Tongue (tissue), 1 donor: ENCODE measurements at regions not wholly inside any gene's neighbourhood (a gene's known extent, or its start where the extent isn't known, plus 50 kb on each side); places are given as distances from the start of the nearest gene placed in this dataset.
A peak's percentile ranks its signal among the peaks of the same experiment; 100 is the strongest.

Experiments used
- DNase-seq: peaks from one replicate; pipeline ENCODE4 v3.0.0-alpha.2; 2015

DNA sequence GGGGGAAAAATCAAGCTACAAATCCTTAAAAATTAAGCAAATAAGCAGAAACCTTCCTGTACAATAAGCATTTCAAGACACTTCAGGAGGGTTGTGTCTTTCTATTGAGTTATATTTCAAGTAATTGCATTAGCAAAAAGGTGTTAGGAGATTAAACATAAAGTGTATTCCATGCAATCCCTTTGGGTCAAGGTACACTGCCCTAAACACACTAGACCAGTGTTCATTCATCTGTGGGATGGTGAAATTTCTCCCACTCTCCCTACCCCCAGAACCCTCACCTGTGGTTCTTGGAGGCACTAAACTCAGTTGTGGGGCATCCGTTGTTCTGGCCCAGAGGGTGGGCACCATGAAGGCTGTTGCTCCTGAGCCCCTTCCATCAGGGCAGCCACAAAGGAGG is 205.1 kb upstream of the SGK1 start:
- no peak for DNase-seq

DNA sequence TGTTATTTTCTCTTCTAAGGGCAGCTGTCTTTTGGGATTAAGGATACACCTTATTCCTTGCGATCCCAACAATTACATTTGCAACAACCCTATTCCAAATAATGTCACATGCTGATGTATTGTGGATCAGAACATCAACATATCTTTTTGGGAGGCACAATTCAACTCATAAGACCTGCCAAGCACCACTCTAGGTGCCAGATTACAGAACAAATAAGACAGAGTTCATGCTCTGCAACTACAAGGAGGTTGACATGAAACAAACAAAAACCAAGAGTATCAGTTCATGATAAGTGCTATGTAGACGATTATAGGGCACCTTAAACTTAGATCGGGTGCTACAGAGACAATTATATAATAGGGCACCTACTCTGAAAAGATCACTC is 203.2 kb upstream of the SGK1 start:
- no peak for DNase-seq

DNA sequence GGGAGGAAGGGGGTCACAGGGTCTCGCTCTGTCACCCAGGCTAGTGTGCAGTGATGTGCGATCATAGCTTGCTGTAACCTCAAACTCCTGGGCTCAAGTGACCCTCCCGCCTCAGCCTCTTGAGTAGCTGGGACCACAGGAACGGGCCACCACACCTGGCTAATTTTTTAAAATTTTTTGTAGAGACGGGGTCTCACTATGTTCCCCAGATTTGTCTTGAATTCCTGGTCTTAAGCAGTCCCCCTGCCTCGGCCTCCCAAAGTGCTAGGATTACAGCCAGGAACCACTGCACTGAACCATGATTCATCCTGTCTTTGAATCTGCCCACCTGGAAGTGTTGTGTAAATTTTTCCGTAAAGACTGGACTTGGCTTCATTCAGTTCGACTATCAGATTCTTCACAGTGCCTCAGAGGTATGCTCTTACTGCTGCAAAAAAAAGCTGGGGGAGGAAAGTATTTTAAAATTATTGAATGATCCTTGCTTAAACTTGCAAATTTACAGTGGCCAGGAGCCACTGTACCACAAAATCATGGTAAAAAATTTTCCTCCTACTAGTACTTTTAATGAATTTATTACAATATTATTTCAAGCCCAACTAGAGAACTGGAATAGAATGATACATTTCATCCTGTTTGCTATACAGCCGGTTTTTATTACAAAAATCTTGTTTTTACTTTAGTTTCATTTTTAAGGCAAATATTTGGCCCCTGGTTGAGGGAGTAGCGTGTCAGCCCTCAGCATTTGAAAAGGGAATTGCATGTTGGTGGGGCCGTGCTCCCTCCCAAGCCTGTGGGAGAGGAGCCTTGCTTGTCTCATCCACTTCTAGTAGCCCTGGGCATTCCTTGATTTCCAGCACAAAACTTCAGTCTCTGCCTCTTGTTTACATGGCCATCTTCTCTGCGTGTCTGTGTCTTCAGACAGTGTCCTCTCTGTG is 202.5 kb upstream of the SGK1 start:
- peak; percentile 55 for DNase-seq

DNA sequence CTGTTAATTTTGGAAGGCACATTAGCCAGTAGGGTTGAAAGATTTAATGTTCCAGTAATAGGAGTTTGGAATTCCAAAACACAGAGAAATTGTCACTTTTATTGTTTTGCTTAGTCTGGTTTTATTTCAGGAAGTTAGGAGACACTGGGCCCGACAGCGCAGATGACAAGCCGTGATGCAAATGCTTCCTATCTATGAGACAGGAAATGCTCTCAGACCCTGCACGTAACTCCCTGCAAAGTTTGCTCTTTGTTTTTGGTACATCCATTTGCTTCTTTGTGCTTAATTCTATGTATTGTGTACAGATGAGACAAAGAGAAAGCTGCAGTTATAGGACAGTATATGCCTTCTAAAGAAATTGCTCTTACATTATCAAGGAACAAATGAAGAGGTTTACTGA is 201.6 kb upstream of the SGK1 start:
- DNase-seq: peak; percentile 26

DNA sequence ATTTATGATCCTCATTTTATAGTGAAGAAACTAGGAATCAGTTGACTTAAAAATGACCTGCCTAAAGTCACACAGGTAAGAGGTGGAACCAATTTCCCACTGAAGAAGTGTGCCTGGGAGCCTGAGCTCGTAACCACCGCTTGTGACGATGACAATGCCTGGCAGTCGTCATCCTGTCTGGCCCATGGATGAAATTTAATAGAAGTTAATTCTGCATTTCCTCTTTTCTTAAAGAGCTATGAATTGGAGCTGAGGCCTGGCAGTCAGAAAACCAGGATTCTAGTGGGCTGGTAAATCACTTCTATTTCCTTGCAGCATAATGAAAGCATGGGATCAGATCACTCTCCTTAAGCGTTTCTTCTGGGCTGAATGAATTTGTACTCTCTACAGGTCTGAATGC is 200.0 kb upstream of the SGK1 start:
- DNase-seq: no peak

DNA sequence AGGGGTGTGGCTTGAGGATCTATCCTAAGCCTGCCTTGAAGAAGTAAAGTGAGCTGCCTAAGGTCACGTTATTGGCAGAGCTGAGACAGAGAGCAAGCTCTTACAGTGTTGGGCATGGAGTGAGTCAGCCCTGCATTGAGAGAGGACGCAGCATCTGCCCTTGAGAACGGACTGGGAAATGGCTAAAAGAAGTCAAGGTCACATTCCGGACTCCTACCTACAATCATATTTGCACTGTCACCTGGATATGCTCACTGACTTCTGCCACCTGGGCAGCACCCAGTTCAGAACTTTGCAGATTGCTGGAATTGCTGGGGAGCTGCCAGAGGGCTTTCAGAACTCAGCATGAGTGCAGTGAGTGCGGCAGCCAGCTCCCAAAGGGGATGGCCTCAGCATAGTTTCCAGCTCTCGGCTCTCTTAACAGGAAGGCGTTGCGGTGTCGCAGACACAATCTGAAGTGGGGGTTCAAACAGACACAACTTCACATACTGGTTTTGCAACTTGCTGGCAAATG is 199.3 kb upstream of the SGK1 start:
- peak; percentile 58 for DNase-seq

DNA sequence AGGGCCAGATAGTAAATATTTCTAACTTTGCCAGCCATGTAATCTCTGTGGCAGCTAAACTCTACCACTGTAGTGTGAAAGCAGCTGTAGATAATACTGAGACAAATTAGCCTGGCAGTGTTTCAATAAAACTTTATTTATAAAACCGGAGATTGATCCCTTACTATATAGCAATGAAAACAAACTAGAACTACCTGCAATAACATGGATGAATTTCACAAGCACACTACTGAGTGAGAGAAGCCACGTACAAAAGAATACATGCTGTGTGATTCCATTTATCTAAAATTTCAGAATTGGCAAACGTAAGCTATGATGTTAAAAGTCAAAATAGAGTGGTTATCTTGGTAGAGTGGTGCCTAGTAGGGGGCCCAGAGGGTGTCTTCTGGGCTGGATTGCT is 198.7 kb upstream of the SGK1 start:
- no peak for DNase-seq

DNA sequence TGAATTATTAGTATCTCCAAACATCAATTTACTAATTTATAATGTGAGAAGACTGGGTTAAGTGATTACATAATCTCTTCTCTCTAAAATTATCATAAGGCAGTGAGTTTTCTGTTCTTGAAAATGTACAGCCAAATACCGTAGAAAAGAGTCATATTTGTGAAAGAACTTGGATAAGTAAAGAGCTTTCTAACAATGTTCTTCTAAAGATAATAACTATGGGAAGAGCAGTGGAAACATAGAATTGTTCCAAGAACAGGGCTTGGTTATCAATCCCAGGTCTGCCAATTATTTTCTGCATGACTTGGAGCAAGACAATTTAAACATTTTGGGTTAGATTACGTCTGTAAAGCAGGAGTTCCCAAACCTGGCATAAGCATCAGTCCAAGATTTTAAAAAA is 198.1 kb upstream of the SGK1 start:
- no peak for DNase-seq

DNA sequence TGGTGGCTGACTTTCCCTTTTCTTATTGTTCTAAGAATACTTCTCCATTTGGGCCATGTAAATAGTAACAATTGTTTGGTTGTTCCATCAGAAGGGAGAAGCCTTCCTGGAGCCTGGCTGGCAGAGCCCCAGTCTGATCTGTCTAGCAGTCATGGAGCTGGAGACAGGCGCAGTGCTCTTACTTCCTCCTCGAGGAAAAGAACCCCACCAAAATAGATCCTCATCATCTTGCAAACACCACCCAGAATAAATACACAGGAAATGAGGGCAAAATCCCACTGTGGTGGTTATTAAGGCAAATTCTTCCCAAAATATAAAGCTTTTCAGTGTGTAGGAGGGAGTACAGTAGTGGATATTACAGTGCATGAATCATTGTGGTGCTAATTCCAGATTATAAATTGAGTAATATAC is 195.1 kb upstream of the SGK1 start:
- no peak for DNase-seq

DNA sequence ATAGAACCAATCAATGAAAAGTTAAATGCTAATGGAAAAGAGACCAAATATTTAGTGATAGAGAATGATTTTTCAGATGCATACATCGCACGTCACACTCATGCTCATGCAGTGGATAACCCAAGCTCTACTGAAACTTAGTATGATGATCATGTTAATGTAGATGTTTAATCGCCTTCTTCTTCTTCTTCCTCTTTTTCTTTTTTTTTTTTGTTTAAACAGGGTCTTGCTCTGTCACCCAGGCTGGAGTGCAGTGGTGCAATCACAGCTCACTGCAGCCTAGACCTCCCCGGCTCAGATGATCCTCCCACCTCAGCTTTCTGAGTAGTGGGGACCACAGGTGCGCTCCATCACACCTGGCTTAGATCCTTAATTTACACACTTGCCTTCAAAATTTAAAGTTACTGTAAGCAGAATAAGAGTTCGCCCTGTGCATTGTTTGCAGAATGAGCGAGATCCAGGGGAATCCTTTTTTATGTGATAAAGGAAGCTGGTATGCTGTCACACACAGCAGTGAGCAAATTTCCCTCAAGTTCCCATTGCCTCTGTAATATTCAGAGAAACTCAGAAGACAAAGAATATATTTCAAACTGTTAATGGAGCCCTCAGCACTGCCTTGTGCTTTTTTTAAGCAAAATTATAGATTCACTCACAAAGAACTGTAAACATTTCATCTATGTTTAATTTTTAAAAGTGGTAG is 194.2 kb upstream of the SGK1 start:
- no peak for DNase-seq

DNA sequence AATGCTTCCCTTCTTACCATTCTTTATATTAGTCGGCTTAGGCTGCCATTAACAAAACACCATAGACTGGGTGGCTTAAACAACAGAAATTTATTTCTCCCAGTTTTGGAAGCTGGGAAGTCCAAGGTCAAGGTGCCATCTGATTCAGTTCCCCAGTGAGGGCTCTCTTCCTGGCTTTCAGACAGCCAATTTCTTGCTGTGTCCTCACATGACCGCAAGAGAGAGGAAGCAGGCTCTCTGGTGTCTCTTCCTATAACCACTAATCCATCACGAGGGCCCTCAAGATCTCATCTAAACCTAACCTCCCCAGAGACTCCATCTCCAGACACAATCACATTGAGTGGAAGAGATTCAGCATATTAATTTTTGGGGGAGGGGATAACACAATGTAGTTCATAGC is 193.0 kb upstream of the SGK1 start:
- DNase-seq: no peak

DNA sequence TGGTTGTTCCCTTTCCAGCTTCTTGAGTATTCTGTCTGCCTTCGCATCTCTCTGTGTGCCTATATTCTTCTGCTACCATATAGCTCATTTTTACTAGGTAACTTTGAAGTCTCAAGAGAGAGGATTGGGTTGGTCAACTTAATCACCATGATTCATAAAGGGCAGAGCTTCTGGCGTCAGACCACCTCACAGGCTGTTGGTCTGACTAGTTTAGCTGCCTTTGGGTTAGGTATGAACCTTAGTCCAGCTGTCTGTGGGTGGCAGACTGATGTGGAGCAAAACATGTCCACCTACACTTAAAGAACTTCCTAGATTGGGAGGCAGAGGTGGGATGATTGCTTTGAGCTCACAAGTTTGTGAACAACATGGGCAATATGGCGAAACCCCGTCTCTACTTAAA is 192.2 kb upstream of the SGK1 start:
- no peak for DNase-seq

DNA sequence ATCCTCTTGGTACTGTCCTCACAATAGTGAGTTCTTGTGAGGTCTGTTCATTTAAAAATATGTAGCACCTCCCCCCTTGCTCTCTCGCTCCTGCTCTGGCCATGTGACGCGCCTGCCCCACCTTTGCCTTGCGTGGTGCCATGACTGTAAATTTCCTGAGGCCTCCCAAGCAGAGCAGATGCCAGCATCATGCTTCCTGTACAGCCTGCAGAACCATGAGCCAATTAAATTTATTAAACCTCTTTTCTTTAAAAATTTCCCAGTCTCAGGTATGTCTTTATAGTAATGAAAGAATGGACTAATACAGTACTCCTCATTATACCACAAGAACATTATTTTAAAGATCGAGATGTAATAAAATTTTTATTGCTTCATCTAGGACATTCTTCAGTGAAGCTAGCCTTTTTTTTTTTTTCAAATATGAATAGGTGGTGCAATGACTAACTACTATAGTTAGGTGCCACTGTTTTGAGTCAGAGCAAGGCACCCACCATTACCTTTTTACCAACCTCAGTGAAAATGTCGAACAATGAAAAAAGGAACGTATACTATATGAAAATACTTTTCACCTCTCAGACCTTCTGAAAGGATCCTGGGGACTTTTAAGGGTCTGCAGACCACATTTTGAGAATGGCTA is 191.1 kb upstream of the SGK1 start:
- no peak for DNase-seq

DNA sequence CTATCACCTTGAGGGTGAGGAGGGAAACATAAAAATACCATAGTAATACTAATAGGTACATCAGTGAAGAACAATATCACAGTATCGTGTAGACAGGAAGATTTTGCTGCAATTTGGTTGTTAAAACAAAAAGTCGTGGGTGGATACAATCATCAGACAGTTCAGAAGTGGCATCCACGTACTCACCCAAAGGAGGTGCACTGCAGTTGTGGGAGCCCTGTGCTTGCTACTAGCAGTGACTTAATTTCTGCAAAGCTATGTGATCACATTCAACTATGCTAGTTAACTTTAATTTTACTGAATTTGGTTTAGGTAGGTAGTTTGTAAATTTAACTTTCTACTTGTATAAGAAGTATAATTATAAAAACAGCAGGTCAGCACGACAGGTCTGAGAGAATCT is 188.2 kb upstream of the SGK1 start:
- no peak for DNase-seq

DNA sequence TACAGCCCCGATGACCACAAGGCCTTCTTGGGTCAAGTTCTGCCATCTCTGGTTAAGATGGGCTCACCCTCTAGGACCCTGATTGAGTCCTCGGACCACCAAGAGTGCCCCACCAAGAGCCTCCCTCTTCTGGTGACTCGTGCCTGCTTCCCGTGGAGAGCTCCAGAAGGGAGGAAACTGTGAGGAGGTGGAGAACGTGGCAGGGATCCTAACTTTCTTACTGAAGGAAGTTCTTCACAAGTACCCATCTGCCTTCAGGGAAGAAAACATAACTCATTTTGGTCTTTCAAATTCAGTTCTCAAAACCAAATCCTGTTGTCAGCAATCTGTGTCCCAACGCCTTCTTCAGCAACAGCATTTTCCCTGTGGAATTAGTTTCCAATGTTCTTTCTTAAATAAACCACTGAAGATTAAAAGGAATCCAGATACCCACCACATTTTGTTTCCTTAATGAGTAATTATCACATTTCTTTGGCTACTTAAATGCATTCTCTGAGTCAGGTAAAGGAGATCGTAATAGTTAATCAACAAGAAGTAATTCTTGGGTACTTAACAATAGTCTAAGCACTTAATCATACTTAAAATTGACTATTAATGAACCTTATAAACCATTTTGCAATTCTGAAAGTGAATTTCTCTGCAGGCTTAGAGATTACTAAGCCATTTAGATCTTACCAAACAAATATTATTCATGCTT is 185.8 kb upstream of the SGK1 start:
- no peak for DNase-seq

DNA sequence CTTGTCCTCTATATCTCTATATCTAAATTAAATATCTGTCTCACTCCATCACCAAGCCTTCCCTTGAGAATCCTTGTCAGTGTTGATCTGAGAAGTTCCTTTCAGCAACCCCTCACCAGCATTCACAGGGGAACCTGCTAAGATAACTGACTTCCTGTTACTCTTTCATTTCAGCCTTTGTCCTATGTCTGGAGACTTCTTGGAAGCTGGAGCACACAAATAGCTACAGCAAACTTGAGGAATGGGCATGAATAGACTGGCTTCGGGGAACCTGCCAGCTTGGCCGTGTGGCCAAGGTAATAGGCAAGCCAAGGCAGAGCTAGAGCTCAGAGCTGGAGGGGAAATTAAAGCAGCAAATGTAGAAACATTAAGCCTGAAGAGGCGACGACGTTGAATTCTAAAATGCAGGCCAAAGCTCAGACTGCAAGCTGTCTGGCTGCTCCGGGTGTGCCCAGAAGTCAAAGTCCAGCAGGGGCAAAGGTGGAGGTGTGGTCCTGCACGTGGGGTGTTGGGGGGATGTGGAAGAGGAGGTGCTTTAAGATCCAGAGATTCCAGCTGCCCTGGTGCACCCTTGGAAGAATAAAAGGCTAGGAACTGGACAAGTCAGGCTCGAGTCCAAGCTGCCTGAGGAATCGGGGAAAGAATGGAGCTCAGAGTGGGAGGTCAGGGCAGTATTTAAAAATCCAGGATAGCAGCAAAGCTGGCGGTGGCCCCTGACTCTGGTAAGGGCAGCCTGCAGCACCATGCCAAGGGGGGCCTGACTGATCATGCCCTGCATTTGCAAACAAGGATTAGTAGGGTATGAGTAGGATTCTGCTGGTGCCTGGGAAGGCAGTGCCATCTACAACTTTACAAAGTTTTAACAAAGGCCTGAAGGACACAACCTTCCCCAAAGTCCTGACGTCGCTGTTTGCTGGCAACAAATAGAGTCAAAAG is 185.0 kb upstream of the SGK1 start:
- no peak for DNase-seq

DNA sequence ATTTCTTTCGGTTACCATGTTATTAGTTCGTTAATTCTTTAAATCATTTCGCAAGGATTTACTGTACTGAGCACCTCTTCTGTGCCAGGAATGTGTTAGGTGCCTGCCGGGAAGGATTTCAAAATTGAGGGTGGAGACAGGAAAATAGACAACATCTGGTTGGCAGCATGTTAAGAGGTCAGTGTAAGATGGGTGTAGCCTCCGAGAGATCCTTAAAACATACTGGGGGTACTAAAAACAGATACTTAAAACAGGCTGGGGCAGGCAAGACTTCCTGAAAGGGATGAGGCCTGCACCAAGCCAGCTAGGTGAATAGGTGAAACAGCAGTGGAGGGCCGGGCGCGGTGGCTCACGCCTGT is 178.0 kb upstream of the SGK1 start:
- no peak for DNase-seq

DNA sequence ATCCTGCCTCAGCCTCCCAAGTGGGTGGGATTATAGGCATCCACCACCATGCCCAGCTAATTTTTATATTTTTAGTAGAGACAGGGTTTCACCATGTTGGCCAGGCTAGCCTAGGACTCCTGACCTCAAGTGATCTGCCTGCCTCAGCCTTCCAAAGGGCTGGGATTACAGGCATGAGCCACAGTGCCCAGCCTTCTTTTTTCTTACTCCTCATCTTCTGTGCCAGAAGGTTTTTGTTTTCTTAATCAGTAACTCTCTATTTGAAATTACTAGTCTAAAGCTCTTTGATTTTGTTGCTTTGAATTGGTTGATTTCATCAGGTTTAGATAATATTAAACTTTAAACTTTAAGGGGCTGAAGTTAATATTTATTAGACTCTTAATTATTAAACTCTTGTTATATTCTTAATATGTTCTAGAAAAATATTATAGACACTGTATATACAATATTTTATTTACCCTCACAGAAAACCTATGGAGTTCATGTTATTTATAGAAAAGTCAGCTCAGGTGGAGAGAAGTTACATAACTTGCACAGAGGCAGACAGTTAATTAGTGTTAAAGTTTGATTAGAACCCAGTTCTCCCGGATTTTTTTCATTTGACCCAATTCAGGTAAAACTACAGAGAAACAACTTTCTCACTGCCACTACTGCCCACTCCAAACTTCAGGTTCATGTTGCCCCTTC is 177.4 kb upstream of the SGK1 start:
- no peak for DNase-seq

DNA sequence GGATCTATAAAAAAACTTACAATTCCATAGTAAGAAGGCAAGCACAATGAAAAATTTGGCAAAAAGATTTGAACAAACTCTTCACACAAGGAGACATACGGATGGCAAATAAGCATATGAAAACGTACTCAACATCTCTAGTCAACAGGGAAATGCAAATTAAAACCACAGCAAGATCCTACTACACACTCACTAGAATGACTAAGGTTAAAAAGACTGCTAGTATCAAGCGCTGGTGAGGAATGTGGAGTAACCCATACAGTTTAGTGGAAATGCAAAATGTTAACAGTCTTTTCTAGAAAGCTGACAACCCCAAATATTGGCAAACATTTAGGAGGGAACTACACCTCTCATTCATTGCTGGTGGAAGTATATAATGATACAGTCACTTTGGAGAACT is 175.9 kb upstream of the SGK1 start:
- no peak for DNase-seq

DNA sequence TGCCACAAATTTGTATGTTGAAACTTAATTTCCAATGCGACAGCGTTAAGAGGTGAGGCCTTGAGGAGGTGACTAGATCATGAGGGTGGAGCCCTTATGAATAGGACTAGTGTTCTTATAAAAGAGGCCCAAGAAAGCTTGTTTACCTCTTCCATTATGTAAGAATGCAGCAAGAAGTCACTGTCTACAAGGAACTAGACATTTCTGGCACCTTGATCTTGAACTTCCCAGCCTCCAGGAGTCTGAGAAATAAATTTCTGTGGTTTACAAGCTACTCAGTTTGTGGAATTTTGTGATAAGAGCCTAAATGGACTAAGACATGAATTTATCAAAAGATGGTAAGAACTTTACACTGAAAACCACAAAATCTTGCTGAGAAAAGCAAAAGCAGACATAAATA is 173.6 kb upstream of the SGK1 start:
- DNase-seq: no peak
